ENCODE measurements at regions not wholly inside any gene's neighbourhood (a gene's known extent, or its start where the extent isn't known, plus 50 kb on each side); places are given as distances from the start of the nearest gene placed in this dataset.

DNA sequence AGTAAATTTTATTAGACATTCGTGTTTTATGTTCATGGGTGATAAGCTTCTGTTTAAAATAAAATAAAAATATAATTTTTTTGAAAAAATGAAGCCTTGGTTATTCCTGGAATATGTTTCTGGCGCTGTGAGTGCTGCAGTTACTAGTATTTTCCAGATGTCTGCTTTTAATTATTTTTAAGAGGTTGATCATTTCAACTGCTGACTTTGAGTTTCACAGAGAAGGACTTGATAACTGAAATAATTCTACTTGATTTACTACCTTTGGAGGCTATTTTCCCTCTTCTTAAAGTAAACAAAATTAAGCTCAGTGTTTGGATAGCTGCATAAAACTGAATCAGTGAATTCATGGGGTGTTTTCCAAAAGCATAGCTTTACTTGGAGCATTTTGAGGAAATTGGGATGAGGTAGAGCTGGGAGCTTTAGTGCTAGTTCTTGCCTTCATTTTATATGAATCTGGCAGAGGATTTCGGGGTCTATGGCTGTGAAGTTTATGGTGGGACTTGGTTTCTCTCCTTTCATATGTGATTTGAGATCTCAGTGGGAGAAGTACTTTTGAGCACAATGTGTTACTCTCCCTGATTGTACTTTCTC lies 666.5 kb downstream of the DCDC2C start:
- TF ChIP-seq ZNF274 (IDR thresholded peaks at IDR 0.05; ENCODE audit: low read depth, low read length) (no peak), SUZ12 (IDR thresholded peaks at IDR 0.05; ENCODE audit: extremely low read depth, insufficient read depth, insufficient read length) (no peak)
